Esophagus muscularis mucosa (tissue), 3 donors: ENCODE measurements at regions not wholly inside any gene's neighbourhood (a gene's known extent, or its start where the extent isn't known, plus 50 kb on each side); places are given as distances from the start of the nearest gene placed in this dataset.

Source experiments
- CTCF ChIP-seq, 3 experiments: fragments of 200-600 bp in 2 of 3; fragments of 450-650 bp in 1 of 3; sonication (generic) in 2 of 3; IDR thresholded peaks; one replicate each; pipeline ENCODE4 v1.5.1; 2017 to 2019; ENCODE audit warnings: antibody characterized with exemption in 3 of 3, mild to moderate bottlenecking in 2 of 3, moderate library complexity in 1 of 3
- EP300 ChIP-seq: sonication (generic); formaldehyde crosslinking; IDR thresholded peaks from one replicate; pipeline ENCODE4 v1.6.1; 2017; ENCODE audit warnings: antibody characterized with exemption

GRCh38 chr6:105536961-105537360 lies 134.1 kb upstream of the PREP start:
- TF ChIP-seq EP300 (no peak), CTCF (IDR thresholded peaks at IDR 0.05) (no peak)
